ENCODE measurements at regions not wholly inside any gene's neighbourhood (a gene's known extent, or its start where the extent isn't known, plus 50 kb on each side); places are given as distances from the start of the nearest gene placed in this dataset.

DNA sequence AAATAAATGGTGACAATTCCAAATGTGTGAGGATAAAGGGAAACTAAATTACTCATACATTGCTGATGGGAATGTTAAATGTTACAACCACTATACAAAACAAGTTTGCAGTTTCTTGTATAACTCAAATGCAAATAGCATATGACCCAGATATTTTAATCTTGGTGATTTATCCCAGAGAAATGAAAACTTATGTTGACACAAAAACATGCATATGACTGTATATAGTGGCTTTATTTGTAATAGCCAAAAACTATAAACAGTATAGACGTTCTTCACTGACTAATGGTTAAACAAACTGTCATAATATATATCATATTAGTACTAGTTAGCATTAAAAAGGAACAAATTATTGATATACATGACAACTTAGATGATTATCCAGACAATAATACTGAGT is 619.2 kb downstream of the PDHA2 start:
- TF ChIP-seq EZH2 (IDR thresholded peaks at IDR 0.05; ENCODE audit: borderline replicate concordance): no peak
- TF ChIP-seq, protein P1, sequence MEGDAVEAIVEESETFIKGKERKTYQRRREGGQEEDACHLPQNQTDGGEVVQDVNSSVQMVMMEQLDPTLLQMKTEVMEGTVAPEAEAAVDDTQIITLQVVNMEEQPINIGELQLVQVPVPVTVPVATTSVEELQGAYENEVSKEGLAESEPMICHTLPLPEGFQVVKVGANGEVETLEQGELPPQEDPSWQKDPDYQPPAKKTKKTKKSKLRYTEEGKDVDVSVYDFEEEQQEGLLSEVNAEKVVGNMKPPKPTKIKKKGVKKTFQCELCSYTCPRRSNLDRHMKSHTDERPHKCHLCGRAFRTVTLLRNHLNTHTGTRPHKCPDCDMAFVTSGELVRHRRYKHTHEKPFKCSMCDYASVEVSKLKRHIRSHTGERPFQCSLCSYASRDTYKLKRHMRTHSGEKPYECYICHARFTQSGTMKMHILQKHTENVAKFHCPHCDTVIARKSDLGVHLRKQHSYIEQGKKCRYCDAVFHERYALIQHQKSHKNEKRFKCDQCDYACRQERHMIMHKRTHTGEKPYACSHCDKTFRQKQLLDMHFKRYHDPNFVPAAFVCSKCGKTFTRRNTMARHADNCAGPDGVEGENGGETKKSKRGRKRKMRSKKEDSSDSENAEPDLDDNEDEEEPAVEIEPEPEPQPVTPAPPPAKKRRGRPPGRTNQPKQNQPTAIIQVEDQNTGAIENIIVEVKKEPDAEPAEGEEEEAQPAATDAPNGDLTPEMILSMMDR (IDR thresholded peaks at IDR 0.05; ENCODE audit: poor library complexity): no peak
- TF ChIP-seq EZH2phosphoT487 (IDR thresholded peaks at IDR 0.05; ENCODE audit: low read depth, severe bottlenecking, unreplicated experiment): no peak
